OCI-LY3 (cell line): ENCODE measurements at regions not wholly inside any gene's neighbourhood (a gene's known extent, or its start where the extent isn't known, plus 50 kb on each side); places are given as distances from the start of the nearest gene placed in this dataset.

ENCODE experiments used
- H2AFZ ChIP-seq: fragments of 200-600, 300-600 bp; shearing (Covaris generic); 2 replicates; pipeline ENCODE4 v1.6.0; 2014; ENCODE audit warnings: antibody characterized with exemption, low read depth, low read length
- H3K27ac ChIP-seq: fragments of 200-600, 300-600 bp; sonication (generic); 2 replicates; pipeline ENCODE4 v1.5.1; 2014; ENCODE audit warnings: mild to moderate bottlenecking, low read length, moderate library complexity, mixed read lengths
- H3K27me3 ChIP-seq: fragments of 200-600, 300-600 bp; sonication (generic); 2 replicates; pipeline ENCODE4 v1.6.1; 2014; ENCODE audit warnings: low read depth, low read length, mixed read lengths
- H3K36me3 ChIP-seq: fragments of 200-600, 300-600 bp; sonication (generic); replicated peaks from 2 replicates; pipeline ENCODE3; 2014; ENCODE audit warnings: low read depth, low read length, mixed read lengths
- H3K4me1 ChIP-seq: fragments of 300-600, 200-600 bp; sonication (generic); 2 replicates; pipeline ENCODE4 v1.6.1; 2014; ENCODE audit warnings: low read length, mixed read lengths
- H3K4me2 ChIP-seq: fragments of 200-600, 300-600 bp; sonication (generic); 2 replicates; pipeline ENCODE4 v1.6.1; 2014; ENCODE audit warnings: low read length, mixed read lengths
- H3K4me3 ChIP-seq: fragments of 300-600, 200-600 bp; sonication (generic); 2 replicates; pipeline ENCODE4 v1.5.1; 2014; ENCODE audit warnings: antibody characterized with exemption, mild to moderate bottlenecking, low read length, moderate library complexity
- H3K79me2 ChIP-seq: fragments of 300-600, 200-600 bp; shearing (Covaris generic); 2 replicates; pipeline ENCODE4 v1.6.1; 2014; ENCODE audit warnings: mild to moderate bottlenecking, low read length, mixed read lengths
- H3K9ac ChIP-seq: fragments of 300-600, 200-600 bp; shearing (Covaris generic); 2 replicates; pipeline ENCODE4 v1.6.0; 2014; ENCODE audit warnings: mild to moderate bottlenecking, low read length, moderate library complexity
- H3K9me3 ChIP-seq: fragments of 200-600, 300-600 bp; shearing (Covaris generic); 2 replicates; pipeline ENCODE4 v1.6.1; 2014; ENCODE audit warnings: low read length, mixed read lengths; ENCODE audit not compliant: insufficient read depth
- H4K20me1 ChIP-seq: fragments of 200-600, 300-600 bp; sonication (generic); 2 replicates; pipeline ENCODE4 v1.6.1; 2016; ENCODE audit warnings: low read length, mixed read lengths; ENCODE audit not compliant: insufficient read depth
- CTCF ChIP-seq: fragments of 200-600, 300-600 bp; sonication (generic); IDR thresholded peaks from 2 replicates; pipeline ENCODE4 v1.5.1; 2014; ENCODE audit warnings: antibody characterized with exemption, low read length, low read depth
- EZH2phosphoT487 ChIP-seq: fragments of 200-600 bp; shearing (Covaris generic); IDR thresholded peaks from 2 replicates; pipeline ENCODE4 v1.6.1; 2018; ENCODE audit warnings: antibody characterized with exemption, mixed run types, low read depth

- no peak overlapping the region for H2AFZ ChIP-seq
- H3K27me3 ChIP-seq, result peaks cover 5% of the 10 kb centered on the region; the same call in 1 of the 2 replicates
These were observed 93.8 kb upstream of the CACNA1A start for GRCh38 chr19:13600091-13600490.

GRCh38 chr19:13599681-13600080 lies 93.4 kb upstream of the CACNA1A start:
- Histone ChIP-seq H2AFZ (no peak overlapping the region), H3K27me3 (peaks cover 5% of the 10 kb centered on the region; the same call in 1 of the 2 replicates), H3K4me3 (no peak overlapping the region), H3K9me3 (no peaks in the 10 kb centered on the region), H3K36me3 (no peaks in the 10 kb centered on the region), H3K79me2 (no peaks in the 10 kb centered on the region), H3K27ac (no peak overlapping the region), H3K4me1 (peaks cover 4% of the 10 kb centered on the region), H3K9ac (no peak overlapping the region), H4K20me1 (no peaks in the 10 kb centered on the region), H3K4me2 (no peak overlapping the region)
- TF ChIP-seq CTCF, result no peak
- no peak for TF ChIP-seq EZH2phosphoT487

More at GRCh38 chr19:13600091-13600490, 93.8 kb upstream of the CACNA1A start:
- no peaks in the 10 kb centered on the region for H3K79me2 ChIP-seq
- no peaks in the 10 kb centered on the region for H3K36me3 ChIP-seq
- no peak overlapping the region for H3K4me2 ChIP-seq
- H3K4me1 ChIP-seq, result peaks cover 4% of the 10 kb centered on the region
- no peaks in the 10 kb centered on the region for H3K9me3 ChIP-seq
- H4K20me1 ChIP-seq, result no peaks in the 10 kb centered on the region
- no peak overlapping the region for H3K4me3 ChIP-seq
- H3K27ac ChIP-seq, result no peak overlapping the region
- H3K9ac ChIP-seq, result no peak overlapping the region
- TF ChIP-seq CTCF (no peak), EZH2phosphoT487 (no peak)

- TF ChIP-seq EZH2phosphoT487, result no peak
- no peak for TF ChIP-seq CTCF
- Histone ChIP-seq H3K27me3 (peaks cover 5% of the 10 kb centered on the region; the same call in 1 of the 2 replicates), H3K36me3 (no peaks in the 10 kb centered on the region), H3K9me3 (no peaks in the 10 kb centered on the region), H3K4me3 (no peak overlapping the region), H3K79me2 (no peaks in the 10 kb centered on the region), H3K4me2 (peak overlapping the region; percentile 27; the same call in 1 of the 2 replicates), H2AFZ (no peak overlapping the region), H3K27ac (no peak overlapping the region), H3K4me1 (peaks cover 4% of the 10 kb centered on the region), H3K9ac (no peak overlapping the region), H4K20me1 (no peaks in the 10 kb centered on the region)
These were observed 91.8 kb upstream of the CACNA1A start for GRCh38 chr19:13598098-13598497.

- Histone ChIP-seq H3K27ac (no peak overlapping the region), H3K4me3 (no peak overlapping the region), H3K4me2 (peak overlapping the region; percentile 27; the same call in 1 of the 2 replicates), H3K4me1 (peaks cover 4% of the 10 kb centered on the region), H4K20me1 (no peaks in the 10 kb centered on the region), H3K9me3 (no peaks in the 10 kb centered on the region), H3K9ac (no peak overlapping the region), H3K79me2 (no peaks in the 10 kb centered on the region), H3K36me3 (no peaks in the 10 kb centered on the region), H2AFZ (no peak overlapping the region), H3K27me3 (peaks cover 5% of the 10 kb centered on the region; the same call in 1 of the 2 replicates)
- TF ChIP-seq EZH2phosphoT487 (no peak), CTCF (peak; percentile 92)
These were observed 91.4 kb upstream of the CACNA1A start for GRCh38 chr19:13597640-13598039.
